ENCODE measurements at regions not wholly inside any gene's neighbourhood (a gene's known extent, or its start where the extent isn't known, plus 50 kb on each side); places are given as distances from the start of the nearest gene placed in this dataset.

GRCh38 chr2:129240061-129240460, 739.4 kb upstream of the RAB6C start:
- Histone ChIP-seq H3K4me3 (replicated peaks in 1 of 3; ENCODE audit: insufficient read depth in 1 of 3, low read depth in 1 of 3, low read length in 3 of 3) (no peak overlapping the region), H3K9me3 (replicated peaks; ENCODE audit: control insufficient read depth, insufficient read depth, low read length) (peaks cover 5% of the 10 kb centered on the region), H3K27me3 (ENCODE audit: control insufficient read depth in 2 of 2, insufficient read depth in 2 of 2, low read length in 2 of 2) (no peaks in the 10 kb centered on the region), H3K4me2 (ENCODE audit: insufficient read depth, low read length) (no peak overlapping the region), H3K79me2 (ENCODE audit: control insufficient read depth, insufficient read depth, low read length) (no peaks in the 10 kb centered on the region), H2AFZ (ENCODE audit: low read depth, low read length) (no peak overlapping the region), H3K4me1 (ENCODE audit: control insufficient read depth, extremely low read depth, insufficient read depth, low read length) (no peaks in the 10 kb centered on the region), H3K36me3 (ENCODE audit: control insufficient read depth in 2 of 2, extremely low read depth in 1 of 2, insufficient read depth in 2 of 2, low read length in 2 of 2) (no peaks in the 10 kb centered on the region), H3K27ac (ENCODE audit: insufficient read depth, low read depth, low read length) (no peak overlapping the region), H3K9me1 (replicated peaks; ENCODE audit: control insufficient read depth, extremely low read depth, insufficient read depth, low read length) (no peaks in the 10 kb centered on the region), H3K9ac (replicated peaks; ENCODE audit: extremely low read depth, insufficient read depth, low read length) (no peak overlapping the region), H4K20me1 (replicated peaks; ENCODE audit: control insufficient read depth, extremely low read depth, insufficient read depth, low read length) (no peaks in the 10 kb centered on the region)
- DNase-seq (ENCODE audit: low read depth, low spot score) (no peak), FAIRE-seq (no peak)
- no TSS peak for BruUV-seq (replicated peaks)
- no peak for TF ChIP-seq GATA2 (IDR thresholded peaks at IDR 0.05; ENCODE audit: insufficient read depth, insufficient read length, low read depth, low read length)
- TF ChIP-seq CTCF (IDR thresholded peaks at IDR 0.05; ENCODE audit: extremely low read depth in 1 of 2, insufficient read depth in 1 of 2, low read depth in 1 of 2, low read length in 2 of 2) = no peak
- no peak for TF ChIP-seq POLR2AphosphoS5 (IDR thresholded peaks at IDR 0.05; ENCODE audit: insufficient read depth, low read depth, low read length)
- no peak for TF ChIP-seq EZH2 (IDR thresholded peaks at IDR 0.05; ENCODE audit: borderline replicate concordance, low read depth, low read length, severe bottlenecking)
- TF ChIP-seq POLR2A (IDR thresholded peaks at IDR 0.05; ENCODE audit: low read depth, low read length) = no peak
- TF ChIP-seq MYC (IDR thresholded peaks at IDR 0.05; ENCODE audit: low read depth, low read length) = no peak
- ChIA-PET POLR2A (no interaction called here), CTCF (no interaction called here)
- dilution Hi-C loops (cut with MboI; ENCODE audit: extremely low pct_ligation_motif_present, low sequenced_read_pairs) (no loop called here), intact Hi-C loops (cut with micrococcal nuclease) (no loop called here)

- intact Hi-C loops (cut with micrococcal nuclease) = no loop called here
These were observed 737.2 kb upstream of the RAB6C start for GRCh38 chr2:129242269-129242668.

More at GRCh38 chr2:129242269-129242668, 737.2 kb upstream of the RAB6C start:
- ChIA-PET CTCF (no interaction called here), POLR2A (no interaction called here)
- DNase-seq (ENCODE audit: low read depth, low spot score) (no peak), FAIRE-seq (no peak)
- peaks cover 5% of the 10 kb centered on the region for H3K9me3 ChIP-seq (replicated peaks; ENCODE audit: control insufficient read depth, insufficient read depth, low read length)
- no peak overlapping the region for H3K4me3 ChIP-seq (replicated peaks in 1 of 3; ENCODE audit: insufficient read depth in 1 of 3, low read depth in 1 of 3, low read length in 3 of 3)
- no peaks in the 10 kb centered on the region for H3K36me3 ChIP-seq (ENCODE audit: control insufficient read depth in 2 of 2, extremely low read depth in 1 of 2, insufficient read depth in 2 of 2, low read length in 2 of 2)
- TF ChIP-seq EZH2 (IDR thresholded peaks at IDR 0.05; ENCODE audit: borderline replicate concordance, low read depth, low read length, severe bottlenecking) (no peak), GATA2 (IDR thresholded peaks at IDR 0.05; ENCODE audit: insufficient read depth, insufficient read length, low read depth, low read length) (no peak), CTCF (IDR thresholded peaks at IDR 0.05; ENCODE audit: extremely low read depth in 1 of 2, insufficient read depth in 1 of 2, low read depth in 1 of 2, low read length in 2 of 2) (no peak), POLR2AphosphoS5 (IDR thresholded peaks at IDR 0.05; ENCODE audit: insufficient read depth, low read depth, low read length) (no peak), MYC (IDR thresholded peaks at IDR 0.05; ENCODE audit: low read depth, low read length) (no peak), MAX (IDR thresholded peaks at IDR 0.05; ENCODE audit: insufficient read depth, insufficient read length) (no peak), FOS (IDR thresholded peaks at IDR 0.05; ENCODE audit: borderline replicate concordance, insufficient read depth, low read length) (no peak), JUN (IDR thresholded peaks at IDR 0.05; ENCODE audit: borderline replicate concordance, insufficient read depth, insufficient read length, low read depth) (no peak), POLR2A (IDR thresholded peaks at IDR 0.05; ENCODE audit: low read depth, low read length) (no peak)
- H3K4me1 ChIP-seq (ENCODE audit: control insufficient read depth, extremely low read depth, insufficient read depth, low read length) = no peaks in the 10 kb centered on the region
- no peaks in the 10 kb centered on the region for H3K9me1 ChIP-seq (replicated peaks; ENCODE audit: control insufficient read depth, extremely low read depth, insufficient read depth, low read length)
- no peak overlapping the region for H3K9ac ChIP-seq (replicated peaks; ENCODE audit: extremely low read depth, insufficient read depth, low read length)
- H3K4me2 ChIP-seq (ENCODE audit: insufficient read depth, low read length) = no peak overlapping the region
- no peaks in the 10 kb centered on the region for H3K79me2 ChIP-seq (ENCODE audit: control insufficient read depth, insufficient read depth, low read length)
- H2AFZ ChIP-seq (ENCODE audit: low read depth, low read length) = no peak overlapping the region
- dilution Hi-C loops (cut with MboI; ENCODE audit: extremely low pct_ligation_motif_present, low sequenced_read_pairs) = no loop called here
- no peaks in the 10 kb centered on the region for H3K27me3 ChIP-seq (ENCODE audit: control insufficient read depth in 2 of 2, insufficient read depth in 2 of 2, low read length in 2 of 2)
- no peak overlapping the region for H3K27ac ChIP-seq (ENCODE audit: insufficient read depth, low read depth, low read length)
- no TSS peak for BruUV-seq (replicated peaks)
- H4K20me1 ChIP-seq (replicated peaks; ENCODE audit: control insufficient read depth, extremely low read depth, insufficient read depth, low read length) = no peaks in the 10 kb centered on the region
